Esophagus squamous epithelium (tissue), 5 donors: ENCODE measurements at regions not wholly inside any gene's neighbourhood (a gene's known extent, or its start where the extent isn't known, plus 50 kb on each side); places are given as distances from the start of the nearest gene placed in this dataset.

ENCODE experiments used
- DNase-seq: peaks from one replicate; lab custom pipeline; 2025; lab: John Stamatoyannopoulos, UW
- H3K27ac ChIP-seq, 4 donors: fragments of 200-600 bp; sonication (generic); one replicate each; pipeline ENCODE4 v1.5.1; 2016 to 2019; ENCODE audit warnings: mild to moderate bottlenecking in 1 of 4
- H3K27me3 ChIP-seq, 4 donors: fragments of 200-600 bp; sonication (generic); 1 replicate in 3 of 4; 2 replicates in 1 of 4; pipeline versions ENCODE4 v1.5.1 to v1.6.0; 2017 to 2021; ENCODE audit warnings: antibody characterized with exemption in 1 of 4
- H3K36me3 ChIP-seq, 3 donors: fragments of 200-600 bp; sonication (generic); one replicate each; pipeline ENCODE4 v1.5.1; 2016 to 2019
- H3K4me1 ChIP-seq, 3 donors: fragments of 200-600 bp; sonication (generic); one replicate each; pipeline ENCODE4 v1.5.1; 2017 to 2019
- H3K4me3 ChIP-seq, 4 donors: fragments of 200-600 bp; sonication (generic); 1 replicate in 3 of 4; 2 replicates in 1 of 4; pipeline ENCODE4 v1.5.1; 2016 to 2019; ENCODE audit warnings: mild to moderate bottlenecking in 2 of 4, moderate library complexity in 1 of 4
- H3K9me3 ChIP-seq, 3 donors: fragments of 200-600 bp; sonication (generic); one replicate each; pipeline ENCODE4 v1.5.1; 2016 to 2019
- CTCF ChIP-seq, 6 experiments: fragments of 450-650 bp in 4 of 6; fragments of 200-600 bp in 2 of 6; sonication (generic) in 2 of 6; IDR thresholded peaks; one replicate each; pipeline ENCODE4 v1.5.1; 2016 to 2019; ENCODE audit warnings: antibody characterized with exemption in 6 of 6, mild to moderate bottlenecking in 4 of 6, moderate library complexity in 4 of 6
- POLR2A ChIP-seq, 4 donors: fragments of 450-650 bp; IDR thresholded peaks; one replicate each; pipeline ENCODE4 v1.6.1; 2017; ENCODE audit warnings: antibody characterized with exemption in 4 of 4, mild to moderate bottlenecking in 4 of 4, moderate library complexity in 3 of 4
- WGBS, 2 donors: methylation state at CpG; one replicate each; pipeline ENCODE4 v1.1.5; 2018; 5-methylcytosine and 5-hydroxymethylcytosine counted together
- intact Hi-C: fragments of 100-400 bp; cut with DNase I; formaldehyde crosslinking; loops from one replicate; pipeline ENCODE4 v1.15.0; 2022
- donor health status: DM: yes; HTN: yes; CAD: no.

GRCh38 chr1:60757485-60757884, 324.9 kb upstream of the NFIA start:
- 63 to 74% methylated on average over 3 of the region's 3 CpGs for WGBS, 2 donors
- intact Hi-C loops = no loop called here
- Histone ChIP-seq H3K4me3 (no peak overlapping the region), H3K27me3 (no peaks in the 10 kb centered on the region), H3K9me3 (no peaks in the 10 kb centered on the region), H3K36me3 (no peaks in the 10 kb centered on the region), H3K4me1 (no peaks in the 10 kb centered on the region), H3K27ac (no peak overlapping the region)
- TF ChIP-seq CTCF (IDR thresholded peaks at IDR 0.05) (no peak), POLR2A (IDR thresholded peaks at IDR 0.05) (no peak)
- no peak for DNase-seq

- H3K27me3 ChIP-seq = no peaks in the 10 kb centered on the region
- no peak overlapping the region for H3K4me3 ChIP-seq
- H3K27ac ChIP-seq = no peak overlapping the region
- no peak for DNase-seq
- WGBS, 2 donors = 72 to 79% methylated on average over 8 to 9 of the region's 9 CpGs
- TF ChIP-seq CTCF (IDR thresholded peaks at IDR 0.05) (no peak), POLR2A (IDR thresholded peaks at IDR 0.05) (no peak)
- H3K36me3 ChIP-seq = no peaks in the 10 kb centered on the region
- no peaks in the 10 kb centered on the region for H3K9me3 ChIP-seq
- intact Hi-C loops = no loop called here
- no peaks in the 10 kb centered on the region for H3K4me1 ChIP-seq
Observed at GRCh38 chr1:60753036-60753900, 329.1 kb upstream of the NFIA start.

GRCh38 chr1:60751306-60751705, 331.1 kb upstream of the NFIA start:
- Histone ChIP-seq H3K4me3 (no peak overlapping the region), H3K36me3 (no peaks in the 10 kb centered on the region), H3K27me3 (no peaks in the 10 kb centered on the region), H3K9me3 (no peaks in the 10 kb centered on the region), H3K27ac (no peak overlapping the region), H3K4me1 (no peaks in the 10 kb centered on the region)
- DNase-seq = no peak
- 84 to 100% methylated on average over 1 of the region's 1 CpG for WGBS, 2 donors
- intact Hi-C loops = no loop called here
- TF ChIP-seq POLR2A (IDR thresholded peaks at IDR 0.05) = no peak
- TF ChIP-seq CTCF (IDR thresholded peaks at IDR 0.05) = no peak

GRCh38 chr1:60747353-60747752, 335.0 kb upstream of the NFIA start:
- 83 to 86% methylated on average over 5 of the region's 5 CpGs for WGBS, 2 donors
- Histone ChIP-seq H3K4me1 (no peaks in the 10 kb centered on the region), H3K36me3 (no peaks in the 10 kb centered on the region), H3K9me3 (no peaks in the 10 kb centered on the region), H3K4me3 (no peak overlapping the region), H3K27ac (no peak overlapping the region), H3K27me3 (no peaks in the 10 kb centered on the region)
- intact Hi-C loops = no loop called here
- no peak for DNase-seq
- no peak for TF ChIP-seq POLR2A (IDR thresholded peaks at IDR 0.05)

- intact Hi-C loops = no loop called here
- no peak for TF ChIP-seq CTCF (IDR thresholded peaks at IDR 0.05)
- 46 to 50% methylated on average over 9 of the region's 13 CpGs for WGBS, 2 donors
- no peaks in the 10 kb centered on the region for H3K4me1 ChIP-seq
- H3K36me3 ChIP-seq = no peaks in the 10 kb centered on the region
- H3K9me3 ChIP-seq = no peaks in the 10 kb centered on the region
- no peak for DNase-seq
- H3K4me3 ChIP-seq = no peak overlapping the region
- no peaks in the 10 kb centered on the region for H3K27me3 ChIP-seq
- H3K27ac ChIP-seq = no peak overlapping the region
Observed at GRCh38 chr1:60746278-60746791, 336.0 kb upstream of the NFIA start.
